Endothelial cell of umbilical vein (primary cell): ENCODE measurements at regions not wholly inside any gene's neighbourhood (a gene's known extent, or its start where the extent isn't known, plus 50 kb on each side); places are given as distances from the start of the nearest gene placed in this dataset.

Source experiments
- BruUV-seq: library from RNA; stranded (reverse); fragments of 400-500 nt; replicated peaks from 2 replicates; lab custom pipeline; 2021; lab: Mats Ljungman, UMichigan
- CTCF ChIA-PET: fragments of 300-600, 350-600 bp; sonication (Branson Sonifier 250); formaldehyde crosslinking; loops from one replicate; lab custom pipeline; 2021; ENCODE audit warnings: antibody characterized with exemption, inconsistent platforms; lab: Charles Lee
- POLR2A ChIA-PET: fragments of 300-600, 350-600 bp; sonication (Branson Sonifier 250); formaldehyde crosslinking; loops from one replicate; lab custom pipeline; 2021; ENCODE audit warnings: antibody characterized with exemption, inconsistent platforms; lab: Charles Lee
- DNase-seq: peaks from one replicate; pipeline ENCODE4 v3.0.0-alpha.2; 2011; ENCODE audit warnings: low read depth, low spot score
- FAIRE-seq: peaks from 2 replicates; lab custom pipeline; 2011; peaks lifted over from hg19 to GRCh38; lab: Jason Lieb, UNC
- H2AFZ ChIP-seq: 2 replicates; pipeline ENCODE4 v1.6.0; 2012; ENCODE audit warnings: low read depth, low read length, control low read depth, inconsistent platforms
- H3K27ac ChIP-seq: 2 replicates; pipeline ENCODE4 v1.5.1; 2011; ENCODE audit warnings: low read depth, mild to moderate bottlenecking, control low read depth, low read length, moderate library complexity; ENCODE audit not compliant: insufficient read depth
- H3K27me3 ChIP-seq, 2 experiments: 2 replicates each; pipeline versions ENCODE4 v1.6.0 to v1.6.1; 2011; ENCODE audit warnings: low read length in 2 of 2, mixed read lengths in 1 of 2; ENCODE audit not compliant: control insufficient read depth in 2 of 2, insufficient read depth in 2 of 2
- H3K36me3 ChIP-seq, 2 experiments: 2 replicates in 1 of 2; 3 replicates in 1 of 2; pipeline ENCODE4 v1.5.1; 2011; ENCODE audit warnings: low read length in 2 of 2, mild to moderate bottlenecking in 1 of 2, moderate library complexity in 1 of 2; ENCODE audit not compliant: control insufficient read depth in 2 of 2, insufficient read depth in 2 of 2; ENCODE audit errors: extremely low read depth in 1 of 2
- H3K4me1 ChIP-seq: 3 replicates; pipeline ENCODE4 v1.5.1; 2011; ENCODE audit warnings: mild to moderate bottlenecking, low read length; ENCODE audit not compliant: control insufficient read depth, insufficient read depth; ENCODE audit errors: extremely low read depth
- H3K4me2 ChIP-seq: 2 replicates; pipeline ENCODE4 v1.6.1; 2011; ENCODE audit warnings: low read length, control low read depth, mixed read lengths; ENCODE audit not compliant: insufficient read depth
- H3K4me3 ChIP-seq, 3 experiments: fragments of 200-600 bp in 1 of 3; sonication (generic), shearing (Covaris generic) in 1 of 3; replicated peaks in 1 of 3; 2 replicates each; pipeline ENCODE4 v1.5.1; 2011 to 2016; ENCODE audit warnings: control low read depth in 3 of 3, low read length in 3 of 3, mild to moderate bottlenecking in 2 of 3, inconsistent platforms in 1 of 3, low read depth in 1 of 3, moderate library complexity in 1 of 3; ENCODE audit not compliant: insufficient read depth in 1 of 3
- H3K79me2 ChIP-seq: 2 replicates; pipeline ENCODE4 v1.6.0; 2012; ENCODE audit warnings: low read length, inconsistent platforms; ENCODE audit not compliant: control insufficient read depth, insufficient read depth
- H3K9ac ChIP-seq: replicated peaks from 2 replicates; pipeline ENCODE3; 2011; ENCODE audit warnings: low read length, control low read depth; ENCODE audit not compliant: insufficient read depth; ENCODE audit errors: extremely low read depth
- H3K9me1 ChIP-seq: replicated peaks from 3 replicates; pipeline ENCODE4 v1.6.0; 2011; ENCODE audit warnings: mild to moderate bottlenecking, low read length; ENCODE audit not compliant: control insufficient read depth, insufficient read depth; ENCODE audit errors: extremely low read depth
- H3K9me3 ChIP-seq: replicated peaks from 2 replicates; pipeline ENCODE4 v1.5.1; 2012; ENCODE audit warnings: low read length, inconsistent platforms; ENCODE audit not compliant: control insufficient read depth, insufficient read depth
- H4K20me1 ChIP-seq: replicated peaks from 2 replicates; pipeline ENCODE3; 2011; ENCODE audit warnings: mild to moderate bottlenecking, low read length; ENCODE audit not compliant: control insufficient read depth, insufficient read depth; ENCODE audit errors: extremely low read depth
- EZH2 ChIP-seq: IDR thresholded peaks from 2 replicates; pipeline ENCODE4 v1.6.1; 2012; ENCODE audit warnings: borderline replicate concordance, low read depth, mild to moderate bottlenecking, moderate library complexity, low read length, inconsistent platforms; ENCODE audit not compliant: severe bottlenecking
- FOS ChIP-seq: IDR thresholded peaks from 2 replicates; pipeline ENCODE4 v1.6.1; 2011; ENCODE audit warnings: mild to moderate bottlenecking, low read length, moderate library complexity, borderline replicate concordance; ENCODE audit not compliant: insufficient read depth
- GATA2 ChIP-seq: IDR thresholded peaks from 2 replicates; pipeline ENCODE4 v1.7.0; 2011; ENCODE audit warnings: low read depth, mild to moderate bottlenecking, moderate library complexity, mixed read lengths, low read length; ENCODE audit not compliant: insufficient read length, insufficient read depth
- JUN ChIP-seq: IDR thresholded peaks from 2 replicates; pipeline ENCODE4 v1.6.1; 2011; ENCODE audit warnings: borderline replicate concordance, low read depth; ENCODE audit not compliant: insufficient read length, insufficient read depth
- MYC ChIP-seq: IDR thresholded peaks from one replicate; pipeline ENCODE4 v1.6.1; 2011; ENCODE audit warnings: mild to moderate bottlenecking, low read depth, low read length
- POLR2A ChIP-seq: IDR thresholded peaks from 2 replicates; pipeline ENCODE4 v1.6.1; 2012; ENCODE audit warnings: low read depth, mild to moderate bottlenecking, control low read depth, low read length
- POLR2AphosphoS5 ChIP-seq: IDR thresholded peaks from 2 replicates; pipeline ENCODE4 v1.6.1; 2012; ENCODE audit warnings: low read depth, mild to moderate bottlenecking, control low read depth, low read length, moderate library complexity; ENCODE audit not compliant: insufficient read depth
- dilution Hi-C: fragments of 300-500 bp; cut with MboI; formaldehyde crosslinking; loops from one replicate; pipeline ENCODE4 v1.15.0; 2019; ENCODE audit warnings: low sequenced_read_pairs; ENCODE audit not compliant: extremely low pct_ligation_motif_present
- intact Hi-C: fragments of 100-400 bp; cut with micrococcal nuclease; formaldehyde crosslinking; loops from one replicate; pipeline ENCODE4 v1.10.0; 2022
- TF ChIP-seq, protein P1 (sequence below): IDR thresholded peaks from 2 replicates; pipeline ENCODE4 v1.6.1; 2011; ENCODE audit not compliant: insufficient read depth, insufficient read length
- TF ChIP-seq, protein P2 (sequence below), 2 donors: IDR thresholded peaks; 1 replicate in 1 of 2; 2 replicates in 1 of 2; pipeline ENCODE4 v1.5.1; 2011; ENCODE audit warnings: low read length in 2 of 2, mild to moderate bottlenecking in 2 of 2, moderate library complexity in 2 of 2, control low read depth in 1 of 2, inconsistent platforms in 1 of 2, low read depth in 1 of 2; ENCODE audit not compliant: insufficient read depth in 1 of 2; ENCODE audit errors: extremely low read depth in 1 of 2

DNA sequence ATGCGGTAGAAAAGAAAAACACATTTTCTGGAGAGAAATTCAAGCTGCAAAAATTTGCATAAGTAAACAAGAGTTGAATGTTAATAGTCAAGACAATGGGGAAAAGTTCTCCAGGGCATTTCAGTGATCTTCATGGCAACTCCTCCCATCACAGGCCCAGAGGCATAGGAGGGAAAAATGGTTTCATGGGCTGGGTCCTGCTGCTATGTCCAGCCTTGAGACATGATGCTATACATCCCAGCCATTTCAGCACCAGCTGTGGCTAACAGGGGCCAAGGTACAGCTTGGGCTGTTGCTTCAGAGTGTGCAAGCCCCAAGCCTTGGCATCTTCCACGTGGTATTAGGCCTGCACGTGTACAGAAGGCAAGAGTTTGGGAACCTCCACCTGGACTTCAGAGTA lies 118.6 kb upstream of the DLGAP1 start:
- Histone ChIP-seq H3K9me1 (no peaks in the 10 kb centered on the region), H3K27me3 (no peaks in the 10 kb centered on the region), H4K20me1 (no peaks in the 10 kb centered on the region), H3K27ac (no peak overlapping the region), H3K9me3 (peaks cover 6% of the 10 kb centered on the region), H2AFZ (no peak overlapping the region), H3K36me3 (no peaks in the 10 kb centered on the region), H3K4me3 (no peak overlapping the region), H3K79me2 (no peaks in the 10 kb centered on the region), H3K4me2 (no peak overlapping the region), H3K9ac (no peak overlapping the region), H3K4me1 (no peaks in the 10 kb centered on the region)
- ChIA-PET POLR2A (no interaction called here), CTCF (no interaction called here)
- intact Hi-C loops = no loop called here
- dilution Hi-C loops = no loop called here
- BruUV-seq = no TSS peak
- DNase-seq (no peak), FAIRE-seq (no peak)
- TF ChIP-seq, protein P1, sequence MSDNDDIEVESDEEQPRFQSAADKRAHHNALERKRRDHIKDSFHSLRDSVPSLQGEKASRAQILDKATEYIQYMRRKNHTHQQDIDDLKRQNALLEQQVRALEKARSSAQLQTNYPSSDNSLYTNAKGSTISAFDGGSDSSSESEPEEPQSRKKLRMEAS = no peak
- no peak for TF ChIP-seq JUN
- no peak for TF ChIP-seq EZH2
- TF ChIP-seq, protein P2, sequence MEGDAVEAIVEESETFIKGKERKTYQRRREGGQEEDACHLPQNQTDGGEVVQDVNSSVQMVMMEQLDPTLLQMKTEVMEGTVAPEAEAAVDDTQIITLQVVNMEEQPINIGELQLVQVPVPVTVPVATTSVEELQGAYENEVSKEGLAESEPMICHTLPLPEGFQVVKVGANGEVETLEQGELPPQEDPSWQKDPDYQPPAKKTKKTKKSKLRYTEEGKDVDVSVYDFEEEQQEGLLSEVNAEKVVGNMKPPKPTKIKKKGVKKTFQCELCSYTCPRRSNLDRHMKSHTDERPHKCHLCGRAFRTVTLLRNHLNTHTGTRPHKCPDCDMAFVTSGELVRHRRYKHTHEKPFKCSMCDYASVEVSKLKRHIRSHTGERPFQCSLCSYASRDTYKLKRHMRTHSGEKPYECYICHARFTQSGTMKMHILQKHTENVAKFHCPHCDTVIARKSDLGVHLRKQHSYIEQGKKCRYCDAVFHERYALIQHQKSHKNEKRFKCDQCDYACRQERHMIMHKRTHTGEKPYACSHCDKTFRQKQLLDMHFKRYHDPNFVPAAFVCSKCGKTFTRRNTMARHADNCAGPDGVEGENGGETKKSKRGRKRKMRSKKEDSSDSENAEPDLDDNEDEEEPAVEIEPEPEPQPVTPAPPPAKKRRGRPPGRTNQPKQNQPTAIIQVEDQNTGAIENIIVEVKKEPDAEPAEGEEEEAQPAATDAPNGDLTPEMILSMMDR (IDR thresholded peaks at IDR 0.05; ENCODE audit: extremely low read depth in 1 of 2, insufficient read depth in 1 of 2, low read depth in 1 of 2, low read length in 2 of 2) = no peak
- no peak for TF ChIP-seq FOS
- no peak for TF ChIP-seq GATA2
- no peak for TF ChIP-seq POLR2A
- no peak for TF ChIP-seq MYC
- no peak for TF ChIP-seq POLR2AphosphoS5
